GM18870 (cell line): ENCODE measurements at regions not wholly inside any gene's neighbourhood (a gene's known extent, or its start where the extent isn't known, plus 50 kb on each side); places are given as distances from the start of the nearest gene placed in this dataset.

Experiments
- ATAC-seq: cut with Tn5 transposase; IDR thresholded peaks from one replicate; pipeline ENCODE4 v1.9.1; 2021; ENCODE audit warnings: moderate library complexity; ENCODE audit not compliant: unreplicated experiment

DNA sequence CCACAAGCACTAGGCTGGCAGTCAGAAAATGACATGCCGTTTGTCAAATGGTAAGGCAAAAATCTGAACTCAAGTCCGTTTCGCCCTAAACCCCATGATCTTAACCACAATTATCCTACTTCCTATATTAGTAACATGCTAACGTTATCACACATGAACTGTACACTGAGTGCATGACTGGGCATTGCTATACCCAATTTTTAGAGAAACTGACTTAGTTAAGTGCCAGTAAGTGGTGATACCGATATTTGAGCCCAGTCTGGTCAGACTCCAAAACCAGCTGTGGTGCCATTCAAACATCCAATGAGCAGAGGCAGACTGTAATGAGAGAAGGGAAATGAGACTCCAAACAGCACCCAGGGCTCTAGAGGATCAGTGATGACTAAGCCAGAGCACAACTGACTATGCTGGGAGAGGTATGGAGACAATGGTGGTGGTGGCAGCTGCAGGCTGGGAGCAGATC is 311.7 kb upstream of the PKDCC start:
- ATAC-seq = peak; percentile 98

DNA sequence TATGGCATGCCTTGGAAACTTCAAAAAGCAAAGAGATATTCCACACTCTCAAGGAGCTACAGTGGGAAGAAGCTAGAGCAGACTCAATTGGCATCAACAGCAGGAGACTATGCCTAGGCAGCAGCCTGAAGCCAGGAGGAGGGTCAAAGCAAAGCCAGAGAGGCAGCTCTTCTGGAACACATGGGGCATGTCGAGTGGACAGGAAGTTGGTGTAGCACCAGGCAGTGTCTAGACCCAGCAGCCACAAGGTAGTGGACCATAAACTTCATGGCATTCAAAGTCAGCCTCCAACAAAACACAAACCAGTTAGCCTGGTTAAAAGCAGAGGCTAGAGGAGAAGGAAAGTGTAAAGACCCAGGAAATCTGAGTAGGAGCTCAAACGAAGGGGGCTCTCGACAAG is 311.2 kb upstream of the PKDCC start:
- peak; percentile 29 for ATAC-seq

DNA sequence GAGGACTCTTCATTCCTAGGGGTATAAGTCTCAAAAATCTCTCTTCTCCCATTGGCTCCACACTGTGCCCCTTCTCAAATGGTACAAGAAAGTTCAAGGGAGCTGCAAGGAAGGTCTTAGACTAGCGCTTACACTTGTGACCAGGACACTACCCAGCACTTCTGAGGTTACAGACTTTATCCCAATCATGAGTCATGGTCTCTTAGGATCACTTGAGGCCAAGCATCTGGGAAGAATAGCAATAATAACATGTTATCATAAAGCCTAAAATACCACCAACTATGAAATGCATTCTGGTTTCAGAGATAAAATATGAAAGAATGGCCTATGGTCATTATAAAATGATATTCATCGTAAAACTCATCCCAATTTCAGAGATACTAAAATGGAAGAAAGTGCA is 309.9 kb upstream of the PKDCC start:
- ATAC-seq = no peak

DNA sequence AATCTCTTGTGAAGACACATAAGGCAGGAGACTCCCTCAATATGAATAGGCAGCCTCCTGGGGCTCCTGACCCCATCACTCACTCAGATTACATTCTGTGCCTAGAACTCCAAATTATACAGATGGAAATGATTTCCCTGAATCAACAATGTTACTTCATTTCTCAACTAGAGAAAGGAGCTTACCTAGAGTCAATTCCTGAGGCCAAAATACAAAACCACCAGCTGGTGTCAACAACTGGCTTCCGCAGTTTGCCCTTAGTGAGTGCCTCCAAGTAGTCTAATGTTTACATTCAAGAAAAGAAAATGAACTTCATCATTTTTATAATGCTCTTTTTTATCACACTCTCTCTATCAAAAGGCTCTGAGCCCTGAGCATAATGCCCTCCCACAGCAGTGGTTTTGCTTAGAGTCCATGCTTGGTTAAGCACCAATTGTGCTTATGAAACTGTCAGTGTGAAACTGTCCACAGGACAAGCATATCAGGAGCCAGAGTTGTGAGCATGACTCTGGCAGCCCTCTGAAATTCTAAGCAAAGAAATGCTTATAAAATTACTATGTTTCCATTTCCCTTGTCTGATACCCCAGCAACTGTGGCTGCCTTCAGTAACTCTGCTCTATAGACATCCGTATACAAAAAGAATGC is 305.7 kb upstream of the PKDCC start:
- ATAC-seq = peak; percentile 97

DNA sequence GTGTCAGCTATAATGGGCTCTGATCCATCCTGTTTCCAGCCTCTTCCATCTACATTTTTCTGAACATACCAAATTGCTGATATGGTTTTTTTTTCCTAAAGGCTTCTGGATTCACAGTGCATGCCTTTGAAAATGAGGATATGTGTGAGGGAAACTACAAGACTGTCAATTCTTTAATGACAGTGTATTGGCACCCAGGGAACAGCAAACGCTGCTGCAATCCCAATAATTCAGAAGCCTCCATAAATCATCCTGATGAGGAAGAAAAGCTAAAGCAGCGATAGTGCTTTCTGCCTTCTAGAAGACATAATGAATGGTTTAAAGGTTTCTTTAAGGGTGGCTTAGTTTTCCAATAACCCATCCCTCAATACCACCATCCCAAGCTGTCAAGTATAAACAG is 304.5 kb upstream of the PKDCC start:
- ATAC-seq = no peak

DNA sequence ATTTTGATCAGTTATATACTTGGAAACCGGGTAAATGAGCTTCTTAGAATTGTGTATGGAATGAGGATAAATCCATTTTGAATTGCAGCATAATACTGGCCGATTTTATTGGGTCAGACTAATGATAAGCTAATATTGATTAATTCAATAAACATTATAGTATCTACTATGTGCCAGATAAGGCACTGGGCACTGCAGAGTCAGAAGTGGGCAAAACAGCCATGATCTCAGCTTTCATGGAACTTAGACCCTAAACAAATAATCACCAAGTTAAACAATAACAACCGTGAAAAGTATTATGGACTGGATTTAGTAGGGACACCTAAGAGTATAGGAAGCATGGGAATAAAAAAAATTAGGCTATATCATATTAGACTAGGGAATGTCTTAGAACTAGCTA is 297.0 kb upstream of the PKDCC start:
- ATAC-seq = no peak

DNA sequence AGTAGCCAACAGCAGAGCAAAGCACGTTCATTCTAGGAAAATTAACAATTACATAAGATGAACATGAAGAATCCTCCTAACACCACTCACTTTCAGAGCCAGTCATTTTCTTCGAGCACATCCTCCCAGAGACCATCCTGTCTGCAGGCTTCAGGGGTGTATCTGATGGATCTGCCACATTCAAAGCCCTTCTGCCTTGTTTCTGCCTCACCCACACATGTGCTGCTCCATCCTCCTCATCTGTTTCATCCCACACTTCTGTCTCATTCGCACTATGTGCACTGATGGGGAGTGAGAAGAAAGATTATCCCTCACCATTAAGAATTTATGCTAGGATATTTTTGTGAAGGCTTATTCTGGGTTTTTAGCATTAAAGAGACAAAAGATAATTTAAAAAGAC is 287.9 kb upstream of the PKDCC start:
- ATAC-seq = no peak

DNA sequence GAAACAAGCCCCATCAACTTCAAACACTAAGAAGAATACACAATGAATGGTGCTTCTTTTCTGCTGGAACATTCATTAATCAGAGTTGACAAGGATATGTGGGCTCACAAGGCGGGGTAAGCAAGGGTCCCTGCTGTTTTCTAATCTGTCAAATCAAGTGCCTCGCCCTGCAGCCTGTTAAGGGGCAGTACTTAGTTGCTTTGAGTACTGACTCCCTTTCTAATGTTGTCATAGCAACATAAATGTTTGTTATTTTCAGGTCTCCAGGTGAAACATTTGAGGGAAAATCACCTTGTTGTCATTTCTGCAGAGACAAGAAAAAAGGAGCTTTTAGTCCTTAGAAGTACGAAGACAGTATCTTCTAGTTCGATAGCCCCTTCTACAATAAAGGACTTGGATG is 284.7 kb upstream of the PKDCC start:
- no peak for ATAC-seq

DNA sequence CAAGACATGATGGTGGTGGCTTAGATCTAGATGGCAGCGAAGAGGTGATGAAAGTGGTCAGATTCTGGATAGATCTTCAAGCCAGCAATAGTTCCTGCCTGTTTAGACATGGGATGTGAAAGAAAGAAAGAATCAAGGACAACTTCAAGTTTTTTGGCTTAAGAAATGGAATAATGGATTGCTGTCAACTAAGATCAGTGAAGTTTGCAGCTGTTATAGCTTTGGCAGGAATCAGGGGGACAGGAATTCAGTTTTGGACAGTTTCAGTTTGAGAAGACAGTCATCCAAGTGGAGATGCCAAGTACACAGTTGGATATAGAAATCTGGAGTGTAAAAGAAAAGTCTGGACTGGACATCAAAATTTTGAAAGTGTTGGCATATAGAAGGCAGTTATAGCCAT is 283.7 kb upstream of the PKDCC start:
- no peak for ATAC-seq

DNA sequence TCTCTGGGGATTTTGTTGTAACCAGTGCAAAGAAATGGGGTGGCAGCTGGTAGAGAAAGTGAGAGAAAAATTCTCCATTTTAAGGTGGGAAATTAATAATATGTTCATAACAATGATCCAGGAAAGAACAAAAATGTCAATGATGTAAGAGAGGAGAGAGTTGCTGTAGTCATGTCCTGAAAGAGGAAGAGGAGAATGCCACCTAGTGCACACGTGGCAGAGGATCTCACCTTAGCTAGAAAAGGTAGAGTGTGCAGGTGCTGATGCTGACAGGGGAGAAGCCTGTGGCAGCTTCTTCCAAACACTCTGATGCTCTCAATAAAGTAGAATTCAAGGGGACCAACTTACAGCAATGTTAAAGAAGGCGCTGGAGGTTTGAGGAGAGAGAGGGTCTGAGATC is 282.9 kb upstream of the PKDCC start:
- no peak for ATAC-seq

DNA sequence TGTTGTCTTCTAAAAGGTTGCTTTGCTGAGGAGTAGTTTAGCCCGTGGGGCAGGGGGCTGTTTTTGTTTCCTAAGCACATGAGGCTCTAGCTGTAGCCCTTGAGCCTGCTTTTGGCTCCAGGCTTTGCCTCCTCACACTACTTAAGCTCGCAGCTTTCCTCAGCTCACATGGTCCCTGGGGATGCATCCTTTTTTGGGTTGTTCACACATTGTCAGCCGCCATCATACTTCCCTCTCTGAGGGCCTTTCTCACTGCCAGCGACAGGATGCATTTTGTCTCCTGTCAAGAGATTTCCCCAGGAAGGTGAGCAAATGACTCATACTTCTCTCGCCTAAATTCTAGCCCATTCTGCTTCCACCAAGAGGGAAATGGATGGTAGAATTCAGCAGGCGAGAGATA is 279.5 kb upstream of the PKDCC start:
- ATAC-seq = no peak

DNA sequence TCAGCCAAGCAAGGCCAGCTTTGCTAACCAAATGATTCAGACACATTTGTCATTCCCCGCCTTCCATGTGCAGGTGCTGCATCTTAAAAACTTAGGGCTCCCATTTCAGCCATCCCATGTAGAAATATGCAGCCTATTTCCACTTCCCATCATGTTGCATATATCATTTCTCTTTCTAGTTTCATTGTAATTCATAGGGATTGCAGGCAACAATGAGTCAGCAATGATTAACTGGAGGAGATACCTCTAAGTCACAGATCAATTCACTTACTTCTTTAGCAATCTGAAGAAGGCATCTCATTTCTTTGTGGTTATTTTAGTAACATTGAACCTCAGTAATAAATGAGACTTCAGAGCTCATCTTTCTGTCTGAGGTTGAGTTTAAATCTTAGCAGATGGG is 276.1 kb upstream of the PKDCC start:
- ATAC-seq = no peak

DNA sequence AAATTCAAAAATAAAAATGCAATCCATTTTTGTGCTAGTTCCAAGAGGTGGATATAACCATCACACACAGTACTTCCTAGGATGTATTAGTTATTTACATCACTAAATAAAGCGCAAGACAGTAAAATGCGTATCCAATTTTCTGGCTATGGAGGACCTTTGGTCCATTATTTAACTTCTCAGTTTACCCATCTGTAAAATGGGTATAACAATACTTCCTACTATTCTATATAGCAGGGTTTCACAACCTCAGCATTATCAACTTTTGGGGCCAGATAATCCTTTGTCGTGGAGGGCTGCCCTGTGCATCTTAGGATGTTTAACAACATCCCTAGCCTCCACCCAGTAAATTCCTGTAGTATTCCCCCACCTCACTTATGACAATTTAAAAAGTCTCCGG is 275.1 kb upstream of the PKDCC start:
- no peak for ATAC-seq

DNA sequence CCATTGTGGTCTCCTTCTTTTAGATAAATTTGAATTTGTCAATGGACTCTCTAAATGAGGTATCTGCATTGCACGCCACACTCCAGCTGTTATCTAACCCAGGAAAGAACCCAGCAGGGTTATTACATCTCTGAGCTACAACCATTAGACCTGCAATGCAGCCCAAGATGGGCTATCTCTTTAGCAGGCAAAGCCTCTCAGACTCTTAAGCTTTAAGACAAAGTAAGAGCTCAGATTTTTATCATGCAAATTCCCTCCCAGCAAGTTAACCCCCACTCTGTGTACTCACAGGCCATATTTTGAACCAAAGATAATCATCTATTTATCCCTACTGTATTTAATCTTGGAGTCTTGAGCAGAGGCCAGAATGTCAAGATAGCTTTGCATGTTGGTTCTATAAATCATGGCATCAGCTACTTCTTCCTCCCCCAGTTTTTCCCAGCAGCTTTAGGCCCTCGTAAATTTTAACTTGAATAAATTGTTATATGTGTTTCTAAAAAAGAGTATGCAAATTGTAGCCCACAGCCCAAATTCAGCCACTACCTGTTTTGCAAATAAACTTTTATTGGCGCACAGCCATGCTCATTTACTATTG is 273.7 kb upstream of the PKDCC start:
- ATAC-seq = no peak

DNA sequence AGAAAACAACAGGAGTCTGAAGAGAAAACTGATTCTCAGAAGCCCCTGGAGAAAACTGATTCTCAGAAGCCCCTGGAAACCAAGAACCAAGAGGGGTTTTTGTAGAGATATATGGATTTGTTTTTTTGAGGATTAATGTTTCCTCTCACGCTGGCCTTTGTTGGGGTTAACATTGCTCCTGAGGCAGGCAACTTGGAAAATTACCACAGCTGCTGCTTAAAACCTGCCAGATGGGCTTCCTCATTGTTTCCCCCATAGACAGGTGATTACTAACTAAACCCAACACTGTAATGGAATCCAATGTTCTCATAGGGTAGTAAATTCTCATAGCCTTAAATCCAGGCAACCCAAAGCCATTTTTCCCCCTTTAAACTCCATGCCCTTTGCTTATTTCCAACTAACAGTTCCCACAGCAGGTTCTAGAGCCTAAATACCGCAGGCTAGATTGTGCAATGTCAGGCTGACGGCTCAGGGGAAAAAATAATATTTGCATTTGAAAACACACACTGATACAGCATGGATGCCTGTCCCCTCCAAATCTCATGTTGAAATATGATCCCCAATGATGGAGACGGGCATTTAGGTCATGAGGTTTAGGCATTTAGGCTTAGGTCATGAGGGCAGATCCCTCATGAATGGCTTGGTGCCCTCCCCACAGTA is 272.3 kb upstream of the PKDCC start:
- no peak for ATAC-seq

DNA sequence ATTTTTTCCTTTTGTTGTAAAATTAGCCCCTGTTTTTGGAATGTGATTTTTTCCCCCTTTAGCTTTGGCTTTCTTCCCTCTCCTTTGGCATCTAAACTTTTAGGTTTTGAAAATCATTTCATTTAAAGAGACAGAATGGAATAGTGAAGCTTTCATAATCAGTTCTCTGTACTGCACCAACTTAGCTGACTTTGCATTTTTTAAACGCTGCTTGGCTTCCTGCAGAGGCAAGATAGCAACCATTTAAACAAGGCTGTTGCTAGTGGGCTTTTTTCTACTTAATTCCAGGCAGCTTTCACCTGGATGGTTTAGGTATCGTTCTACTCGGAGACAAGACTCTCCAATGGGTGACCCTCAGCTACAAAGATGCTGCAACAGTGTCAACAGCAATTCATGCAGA is 267.9 kb upstream of the PKDCC start:
- ATAC-seq = no peak

DNA sequence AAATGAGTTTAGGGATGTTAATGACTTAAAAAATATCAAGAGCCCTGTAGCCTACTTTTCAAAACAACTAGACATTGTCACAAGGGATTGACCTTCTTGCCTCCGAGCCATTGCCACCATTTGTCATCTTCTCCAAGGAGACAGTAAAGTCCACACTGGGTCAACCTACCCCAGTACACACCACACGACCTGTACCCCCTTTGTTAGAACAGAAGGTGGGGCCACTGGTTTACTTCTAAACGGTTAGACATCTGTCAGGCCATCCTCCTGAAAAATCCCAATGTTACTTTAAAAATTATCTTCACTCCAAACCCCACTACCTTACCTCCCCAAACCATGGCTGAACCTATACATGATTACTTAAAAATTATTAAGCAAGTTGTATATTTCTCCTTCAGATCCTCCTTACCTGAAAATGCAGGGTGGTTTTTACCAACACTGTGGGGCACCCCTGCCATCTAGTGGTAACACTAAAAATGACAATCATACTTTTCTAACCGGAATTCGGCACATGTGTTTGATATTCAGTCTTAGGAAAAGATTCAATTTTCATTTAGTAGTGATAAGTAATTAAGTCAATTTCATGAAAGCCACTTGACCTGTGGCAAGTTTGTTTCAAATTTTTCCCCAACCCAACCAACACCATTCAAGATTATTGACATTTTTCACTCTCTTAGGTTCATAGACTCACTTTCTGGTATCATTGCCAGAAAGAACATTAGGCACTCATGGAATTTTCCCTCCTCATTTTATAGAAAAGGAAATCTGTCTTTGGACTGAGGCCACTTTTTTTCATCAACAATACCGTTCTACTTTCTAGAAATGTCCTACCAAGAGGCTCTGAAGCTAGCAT is 265.3 kb upstream of the PKDCC start:
- ATAC-seq = no peak

DNA sequence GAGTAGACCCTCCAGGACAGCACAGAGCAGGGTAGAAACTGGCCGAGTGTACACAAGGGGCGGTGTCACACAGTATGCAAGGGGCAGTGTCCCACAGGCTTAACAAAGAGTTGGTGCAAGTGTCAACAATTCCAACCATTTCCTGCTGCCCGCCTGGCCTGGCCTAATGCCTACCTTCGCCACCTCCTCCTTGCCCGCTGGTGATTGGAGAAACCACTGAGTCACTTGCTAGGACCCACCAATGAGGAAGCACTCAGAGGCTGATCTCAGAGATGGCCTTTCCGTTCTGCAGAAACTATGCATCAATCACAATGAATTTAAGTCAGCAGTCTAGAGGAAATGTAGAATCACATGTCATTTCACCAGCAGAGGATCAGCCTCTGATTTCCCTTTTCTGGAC is 263.3 kb upstream of the PKDCC start:
- ATAC-seq = no peak

DNA sequence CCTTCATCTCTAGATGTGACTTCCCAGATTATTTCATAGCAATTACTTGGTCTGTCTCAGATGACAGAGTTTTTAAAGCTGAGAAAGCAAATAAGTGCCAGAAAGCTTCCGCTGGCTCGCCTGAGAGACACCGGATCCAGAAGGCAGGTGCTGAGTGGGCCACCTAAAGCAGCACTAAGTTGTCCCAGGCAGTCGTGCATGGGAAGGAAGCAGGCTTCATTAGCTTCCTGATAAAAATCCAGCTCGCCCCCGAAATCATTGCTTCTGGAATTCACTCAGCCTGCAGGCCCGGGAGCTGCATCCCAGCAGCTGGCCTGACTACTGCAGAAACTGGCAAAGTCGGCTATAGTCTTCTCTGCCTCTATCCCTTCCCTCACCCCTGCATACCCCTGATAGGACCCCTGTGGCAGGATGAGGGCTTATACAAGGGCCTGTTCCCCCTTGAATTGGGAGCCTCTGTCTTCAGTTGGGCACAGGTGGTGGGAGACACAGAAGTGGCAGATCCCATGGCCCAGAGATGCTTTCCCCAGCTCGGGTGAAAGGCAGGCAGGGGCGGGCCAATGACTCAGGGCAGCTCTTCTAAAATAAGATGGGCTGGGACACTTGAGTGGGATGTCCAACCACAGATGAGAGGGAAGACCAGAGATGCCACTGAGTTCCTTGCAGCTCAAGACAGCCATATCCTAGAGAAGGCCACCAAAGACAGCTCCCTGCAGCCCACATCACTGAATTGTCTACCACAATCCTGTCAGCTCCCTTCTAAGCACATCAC is 262.4 kb upstream of the PKDCC start:
- ATAC-seq = no peak

DNA sequence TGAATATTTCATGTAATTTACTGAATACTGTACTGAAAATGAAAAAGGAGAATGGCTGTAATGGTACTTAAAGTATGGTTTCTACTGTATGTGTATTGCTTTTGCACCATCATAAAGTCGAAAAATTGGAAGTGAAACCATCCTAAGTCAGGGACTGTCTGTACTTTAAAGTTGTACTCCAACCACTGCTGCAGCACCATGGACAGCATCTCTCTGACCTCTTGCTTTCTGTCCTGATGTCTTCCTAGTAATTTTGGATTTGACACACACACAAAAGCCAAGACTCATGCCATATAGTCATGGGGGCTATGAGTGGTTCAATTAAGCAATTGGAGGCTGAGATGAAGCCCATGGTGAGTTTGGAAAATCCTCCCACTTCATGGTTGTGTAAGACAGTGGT is 256.3 kb upstream of the PKDCC start:
- ATAC-seq = no peak

DNA sequence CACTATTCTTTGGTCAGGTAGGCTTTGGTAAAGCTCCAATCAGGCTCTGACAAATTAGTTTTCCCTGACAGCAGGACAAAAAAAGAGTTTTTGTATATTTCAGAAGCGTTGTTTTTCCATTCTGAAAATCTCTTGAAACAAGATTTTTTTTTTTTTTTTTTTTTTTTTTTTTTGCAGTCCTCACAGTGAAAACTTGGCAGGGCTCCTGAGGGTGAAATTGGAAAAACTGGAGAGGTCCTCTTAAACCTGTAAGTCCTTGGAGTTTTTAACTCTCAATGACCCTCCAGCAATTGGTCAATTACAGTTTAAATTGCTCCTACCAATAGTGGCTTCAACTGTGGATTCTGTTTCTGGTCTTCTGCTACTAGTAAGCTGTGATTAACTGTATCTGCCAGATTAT is 244.5 kb upstream of the PKDCC start:
- ATAC-seq = no peak
